ENCODE measurements at regions not wholly inside any gene's neighbourhood (a gene's known extent, or its start where the extent isn't known, plus 50 kb on each side); places are given as distances from the start of the nearest gene placed in this dataset.

DNA sequence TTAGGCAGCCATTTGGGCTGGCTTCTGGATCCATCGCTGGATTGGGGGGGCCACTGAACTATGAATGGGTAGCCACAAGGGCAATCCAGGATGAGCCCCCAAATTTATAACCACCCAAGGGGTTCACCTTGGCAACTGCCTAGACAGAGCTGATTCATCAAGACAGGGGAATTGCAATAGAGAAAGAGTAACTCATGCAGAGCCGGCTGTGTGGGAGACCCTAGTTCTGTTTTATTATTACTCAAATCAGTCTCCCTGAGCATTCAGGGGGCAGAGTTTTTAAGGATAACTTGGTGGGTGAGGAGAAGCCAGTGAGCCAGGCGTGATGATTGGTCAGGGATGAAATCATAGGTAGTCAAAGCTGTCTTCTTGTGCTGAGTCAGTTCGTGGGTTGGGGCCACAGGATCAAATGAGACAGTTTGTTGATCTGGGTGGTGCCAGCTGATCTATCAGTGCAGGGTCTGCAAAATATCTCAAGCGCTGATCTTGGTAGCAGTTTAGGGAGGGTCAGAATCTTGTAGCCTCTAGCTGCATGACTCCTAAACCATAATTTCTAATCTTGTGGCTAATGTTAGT is 57.9 kb downstream of the DNAJB9 start:
- no peaks in the 10 kb centered on the region for H3K79me2 ChIP-seq (ENCODE audit: low read length)
- H3K36me3 ChIP-seq (replicated peaks; ENCODE audit: insufficient read depth, low read length) = no peaks in the 10 kb centered on the region
- H3K4me1 ChIP-seq (ENCODE audit: low read length) = no peaks in the 10 kb centered on the region
- H3F3A ChIP-seq (ENCODE audit: insufficient read depth, low read length) = no peaks in the 10 kb centered on the region
- H3K4me3 ChIP-seq (ENCODE audit: low read length) = no peak overlapping the region
- H3K4me2 ChIP-seq (ENCODE audit: low read depth, low read length) = no peak overlapping the region
- DNase-seq = no peak
- no peak for TF ChIP-seq EZH2phosphoT487 (IDR thresholded peaks at IDR 0.05; ENCODE audit: low read length)
- TF ChIP-seq EZH2 (optimal IDR thresholded peaks at IDR 0.05; ENCODE audit: low read depth, low read length) = no peak
- TF ChIP-seq, protein P1, sequence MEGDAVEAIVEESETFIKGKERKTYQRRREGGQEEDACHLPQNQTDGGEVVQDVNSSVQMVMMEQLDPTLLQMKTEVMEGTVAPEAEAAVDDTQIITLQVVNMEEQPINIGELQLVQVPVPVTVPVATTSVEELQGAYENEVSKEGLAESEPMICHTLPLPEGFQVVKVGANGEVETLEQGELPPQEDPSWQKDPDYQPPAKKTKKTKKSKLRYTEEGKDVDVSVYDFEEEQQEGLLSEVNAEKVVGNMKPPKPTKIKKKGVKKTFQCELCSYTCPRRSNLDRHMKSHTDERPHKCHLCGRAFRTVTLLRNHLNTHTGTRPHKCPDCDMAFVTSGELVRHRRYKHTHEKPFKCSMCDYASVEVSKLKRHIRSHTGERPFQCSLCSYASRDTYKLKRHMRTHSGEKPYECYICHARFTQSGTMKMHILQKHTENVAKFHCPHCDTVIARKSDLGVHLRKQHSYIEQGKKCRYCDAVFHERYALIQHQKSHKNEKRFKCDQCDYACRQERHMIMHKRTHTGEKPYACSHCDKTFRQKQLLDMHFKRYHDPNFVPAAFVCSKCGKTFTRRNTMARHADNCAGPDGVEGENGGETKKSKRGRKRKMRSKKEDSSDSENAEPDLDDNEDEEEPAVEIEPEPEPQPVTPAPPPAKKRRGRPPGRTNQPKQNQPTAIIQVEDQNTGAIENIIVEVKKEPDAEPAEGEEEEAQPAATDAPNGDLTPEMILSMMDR (IDR thresholded peaks at IDR 0.05; ENCODE audit: low read length) = no peak
- no peaks in the 10 kb centered on the region for H3K27me3 ChIP-seq (replicated peaks; ENCODE audit: insufficient read depth, low read length)
- H2AFZ ChIP-seq (ENCODE audit: low read length) = no peak overlapping the region
- H3K9ac ChIP-seq (ENCODE audit: low read length) = no peak overlapping the region
- H3K27ac ChIP-seq (ENCODE audit: low read length) = no peak overlapping the region
- H3K9me2 ChIP-seq (replicated peaks; ENCODE audit: insufficient read depth, low read length) = no peaks in the 10 kb centered on the region
- H4K20me1 ChIP-seq (ENCODE audit: insufficient read depth, low read length) = no peaks in the 10 kb centered on the region
- no peaks in the 10 kb centered on the region for H3K9me3 ChIP-seq (replicated peaks; ENCODE audit: insufficient read depth, low read length)

DNA sequence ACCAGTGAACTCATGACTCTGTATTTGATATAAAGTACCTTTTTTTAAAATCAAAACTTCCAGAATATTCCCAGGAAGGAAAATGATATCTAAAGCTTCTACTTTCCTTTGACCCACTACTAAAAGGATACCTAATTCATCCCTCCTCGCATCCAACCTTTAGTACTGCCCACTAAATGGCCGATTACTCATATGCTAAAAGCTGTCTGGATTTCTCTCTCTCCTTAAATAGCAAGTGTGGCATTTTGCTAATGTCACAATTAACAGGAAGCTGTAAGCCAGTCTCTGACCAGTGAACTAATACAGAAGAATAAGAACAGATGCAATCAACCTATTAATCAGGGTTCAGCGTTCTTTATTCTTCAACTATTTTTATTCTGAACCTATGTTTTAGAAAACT is 59.0 kb downstream of the DNAJB9 start:
- DNase-seq = no peak
- TF ChIP-seq EZH2 (optimal IDR thresholded peaks at IDR 0.05; ENCODE audit: low read depth, low read length) (no peak), EZH2phosphoT487 (IDR thresholded peaks at IDR 0.05; ENCODE audit: low read length) (no peak)
- TF ChIP-seq, protein P1 (IDR thresholded peaks at IDR 0.05; ENCODE audit: low read length) = no peak
- H2AFZ ChIP-seq (ENCODE audit: low read length) = no peak overlapping the region

DNA sequence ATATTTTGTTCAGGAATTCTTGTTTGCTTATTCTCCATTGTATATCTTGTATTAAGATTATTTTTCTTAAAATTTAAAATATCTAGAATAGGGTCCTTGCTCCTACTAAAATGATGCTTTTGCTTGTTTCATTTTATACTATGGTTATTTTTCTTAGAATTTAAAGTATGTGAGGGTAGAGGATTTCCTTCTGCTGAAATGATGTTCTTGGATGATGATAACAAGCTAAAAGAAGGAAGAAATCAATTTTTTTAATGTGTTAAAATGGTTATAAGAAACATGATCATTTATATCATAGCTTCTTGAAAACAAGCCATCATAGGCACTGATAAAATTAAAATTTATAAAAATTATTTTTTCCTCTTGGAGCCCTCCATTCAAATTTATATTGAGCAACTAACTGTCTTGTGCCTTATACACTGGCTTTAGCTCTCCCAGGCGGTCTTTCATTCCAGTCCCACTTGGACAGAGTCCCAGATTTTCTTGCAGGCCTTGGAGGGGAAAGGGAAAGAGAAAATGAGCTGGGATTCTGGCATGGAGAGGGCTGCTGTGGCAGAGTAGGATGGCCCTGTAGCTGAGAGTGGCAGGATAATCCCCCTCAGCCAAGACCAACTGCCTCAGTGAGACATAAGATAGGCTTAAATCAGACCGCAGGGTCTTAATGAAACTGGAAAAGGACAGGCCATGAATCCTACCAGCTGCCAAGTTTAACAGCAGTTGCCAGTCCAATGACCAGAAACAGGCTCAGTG is 60.2 kb downstream of the DNAJB9 start:
- Histone ChIP-seq H3K9ac (ENCODE audit: low read length) (no peak overlapping the region), H4K20me1 (ENCODE audit: insufficient read depth, low read length) (no peaks in the 10 kb centered on the region), H3K4me2 (ENCODE audit: low read depth, low read length) (no peak overlapping the region), H3K36me3 (replicated peaks; ENCODE audit: insufficient read depth, low read length) (no peaks in the 10 kb centered on the region), H3F3A (ENCODE audit: insufficient read depth, low read length) (no peaks in the 10 kb centered on the region), H3K79me2 (ENCODE audit: low read length) (no peaks in the 10 kb centered on the region), H3K9me3 (replicated peaks; ENCODE audit: insufficient read depth, low read length) (no peaks in the 10 kb centered on the region), H3K4me3 (ENCODE audit: low read length) (no peak overlapping the region), H3K9me2 (replicated peaks; ENCODE audit: insufficient read depth, low read length) (no peaks in the 10 kb centered on the region), H3K27ac (ENCODE audit: low read length) (no peak overlapping the region), H2AFZ (ENCODE audit: low read length) (no peak overlapping the region), H3K4me1 (ENCODE audit: low read length) (no peaks in the 10 kb centered on the region), H3K27me3 (replicated peaks; ENCODE audit: insufficient read depth, low read length) (no peaks in the 10 kb centered on the region)
- DNase-seq = no peak
- TF ChIP-seq EZH2phosphoT487 (IDR thresholded peaks at IDR 0.05; ENCODE audit: low read length) (no peak), EZH2 (optimal IDR thresholded peaks at IDR 0.05; ENCODE audit: low read depth, low read length) (no peak)
- TF ChIP-seq, protein P1 (IDR thresholded peaks at IDR 0.05; ENCODE audit: low read length) = no peak

More for the DNA sequence above, 59.0 kb downstream of the DNAJB9 start:
- H4K20me1 ChIP-seq (ENCODE audit: insufficient read depth, low read length) = no peaks in the 10 kb centered on the region
- no peak overlapping the region for H3K27ac ChIP-seq (ENCODE audit: low read length)
- no peaks in the 10 kb centered on the region for H3F3A ChIP-seq (ENCODE audit: insufficient read depth, low read length)
- no peaks in the 10 kb centered on the region for H3K79me2 ChIP-seq (ENCODE audit: low read length)
- no peaks in the 10 kb centered on the region for H3K36me3 ChIP-seq (replicated peaks; ENCODE audit: insufficient read depth, low read length)
- H3K4me1 ChIP-seq (ENCODE audit: low read length) = no peaks in the 10 kb centered on the region
- no peak overlapping the region for H3K9ac ChIP-seq (ENCODE audit: low read length)
- H3K9me3 ChIP-seq (replicated peaks; ENCODE audit: insufficient read depth, low read length) = no peaks in the 10 kb centered on the region
- no peak overlapping the region for H3K4me2 ChIP-seq (ENCODE audit: low read depth, low read length)
- H3K27me3 ChIP-seq (replicated peaks; ENCODE audit: insufficient read depth, low read length) = no peaks in the 10 kb centered on the region
- H3K9me2 ChIP-seq (replicated peaks; ENCODE audit: insufficient read depth, low read length) = no peaks in the 10 kb centered on the region
- H3K4me3 ChIP-seq (ENCODE audit: low read length) = no peak overlapping the region

Data from MM.1S (cell line).